AG09319 (cell line): ENCODE measurements at regions not wholly inside any gene's neighbourhood (a gene's known extent, or its start where the extent isn't known, plus 50 kb on each side); places are given as distances from the start of the nearest gene placed in this dataset.

Source experiments
- DNase-seq: peaks from one replicate; pipeline ENCODE4 v3.0.0-alpha.2; 2010; ENCODE audit warnings: low read depth; ENCODE audit errors: extremely low read depth
- TF ChIP-seq, protein P1 (sequence below): IDR thresholded peaks from 2 replicates; pipeline ENCODE4 v1.5.1; 2011; ENCODE audit warnings: low read depth, mild to moderate bottlenecking, inconsistent platforms, low read length, moderate library complexity

DNA sequence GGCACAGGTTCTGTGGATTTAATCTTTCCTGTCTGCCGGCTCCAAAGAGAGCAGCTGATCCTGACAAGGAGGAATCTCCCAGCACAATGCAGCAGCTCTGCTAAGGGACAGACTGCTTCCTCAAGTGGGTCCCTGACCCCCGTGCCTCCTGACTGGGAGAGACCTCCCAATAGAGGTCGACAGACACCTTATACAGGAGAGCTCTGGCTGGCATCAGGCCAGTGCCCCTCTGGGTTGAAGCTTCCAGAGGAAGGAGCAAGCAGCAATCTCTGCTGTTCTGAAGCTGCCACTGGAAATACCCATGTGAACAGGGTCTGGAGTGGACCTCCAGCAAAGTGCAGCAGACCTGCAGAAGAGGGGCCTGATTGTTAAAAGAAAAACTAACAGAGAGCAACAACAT is 630.2 kb upstream of the FTMT start:
- TF ChIP-seq, protein P1, sequence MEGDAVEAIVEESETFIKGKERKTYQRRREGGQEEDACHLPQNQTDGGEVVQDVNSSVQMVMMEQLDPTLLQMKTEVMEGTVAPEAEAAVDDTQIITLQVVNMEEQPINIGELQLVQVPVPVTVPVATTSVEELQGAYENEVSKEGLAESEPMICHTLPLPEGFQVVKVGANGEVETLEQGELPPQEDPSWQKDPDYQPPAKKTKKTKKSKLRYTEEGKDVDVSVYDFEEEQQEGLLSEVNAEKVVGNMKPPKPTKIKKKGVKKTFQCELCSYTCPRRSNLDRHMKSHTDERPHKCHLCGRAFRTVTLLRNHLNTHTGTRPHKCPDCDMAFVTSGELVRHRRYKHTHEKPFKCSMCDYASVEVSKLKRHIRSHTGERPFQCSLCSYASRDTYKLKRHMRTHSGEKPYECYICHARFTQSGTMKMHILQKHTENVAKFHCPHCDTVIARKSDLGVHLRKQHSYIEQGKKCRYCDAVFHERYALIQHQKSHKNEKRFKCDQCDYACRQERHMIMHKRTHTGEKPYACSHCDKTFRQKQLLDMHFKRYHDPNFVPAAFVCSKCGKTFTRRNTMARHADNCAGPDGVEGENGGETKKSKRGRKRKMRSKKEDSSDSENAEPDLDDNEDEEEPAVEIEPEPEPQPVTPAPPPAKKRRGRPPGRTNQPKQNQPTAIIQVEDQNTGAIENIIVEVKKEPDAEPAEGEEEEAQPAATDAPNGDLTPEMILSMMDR, result no peak
- DNase-seq, result no peak

DNA sequence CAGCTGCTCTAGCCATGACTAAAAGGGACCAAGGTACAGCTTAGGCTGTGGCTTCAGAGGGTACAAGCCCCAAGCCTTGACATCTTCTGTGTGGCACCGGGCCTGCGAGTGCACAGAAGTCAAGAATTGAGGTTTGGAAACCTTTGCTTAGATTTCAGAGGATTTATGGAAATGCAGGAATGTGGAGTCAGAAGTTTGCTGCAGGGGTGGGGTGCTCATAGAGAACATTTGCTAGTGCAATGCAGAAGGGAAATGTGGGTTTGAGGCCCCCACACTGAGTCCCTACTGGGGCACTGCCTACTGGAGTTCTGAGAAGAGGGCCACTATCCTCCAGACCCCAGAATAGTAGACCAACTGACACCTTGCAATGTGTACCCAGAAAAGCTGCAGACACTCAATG is 624.9 kb upstream of the FTMT start:
- TF ChIP-seq, protein P1, result no peak

DNA sequence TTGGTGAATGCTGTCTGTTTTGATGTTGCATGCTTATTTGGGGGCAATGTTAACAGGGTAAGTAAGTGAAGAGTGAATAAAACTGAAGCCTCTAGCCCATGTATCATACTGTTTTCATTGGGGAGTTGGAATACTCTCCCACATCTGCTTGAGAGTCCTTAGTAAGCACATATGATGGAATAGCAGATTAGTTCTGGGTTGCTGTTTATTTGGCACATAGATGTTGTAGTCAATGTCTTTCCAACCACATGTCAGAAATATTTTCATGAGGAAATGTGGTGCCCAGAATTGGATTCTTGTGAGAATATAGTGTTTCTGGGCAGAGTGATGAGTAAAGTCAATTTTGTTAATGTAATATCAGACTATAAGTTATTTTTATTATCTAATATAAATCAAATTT is 611.7 kb upstream of the FTMT start:
- TF ChIP-seq, protein P1, result no peak
- no peak for DNase-seq

More for the DNA sequence above, 624.9 kb upstream of the FTMT start:
- no peak for DNase-seq

DNA sequence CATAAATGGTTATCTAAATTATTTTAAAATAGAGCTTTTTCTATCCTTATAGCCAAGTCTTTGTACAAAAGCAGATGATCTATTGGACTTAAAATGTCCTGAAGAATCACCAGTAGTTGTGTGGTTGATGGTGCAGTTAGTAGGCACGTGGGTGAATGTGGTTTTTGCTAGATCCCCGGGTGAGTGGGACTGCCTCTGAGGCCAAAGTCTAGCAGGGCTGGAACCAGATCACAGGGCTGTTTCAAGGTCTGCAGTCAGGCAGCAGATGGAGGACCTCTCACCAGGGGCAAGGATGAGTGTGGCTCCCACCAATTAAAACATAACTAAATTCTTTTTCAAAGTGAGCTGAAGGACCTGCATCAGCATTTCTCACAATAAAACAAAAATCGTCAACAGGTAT is 604.7 kb upstream of the FTMT start:
- no peak for DNase-seq
- TF ChIP-seq, protein P1, result no peak

DNA sequence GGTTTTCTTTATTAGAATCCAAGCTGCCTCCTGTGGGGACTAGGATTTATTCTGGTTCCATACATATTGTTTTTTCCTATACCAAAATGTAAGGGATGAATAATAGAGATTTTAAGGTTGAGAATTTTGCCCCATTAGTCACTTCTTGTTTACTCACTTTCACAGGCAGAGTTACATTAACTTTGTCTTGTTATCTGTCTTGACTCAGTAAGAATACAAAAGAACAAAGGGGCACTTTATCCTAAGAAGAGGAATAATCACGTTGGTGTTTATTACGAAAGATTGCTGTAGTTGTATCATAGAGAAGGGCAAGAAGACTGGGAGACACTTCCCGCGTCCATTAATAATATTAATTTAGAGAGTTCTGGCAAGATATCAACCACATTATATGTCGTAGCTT is 599.7 kb upstream of the FTMT start:
- TF ChIP-seq, protein P1, result no peak
- no peak for DNase-seq

- DNase-seq, result no peak
- TF ChIP-seq, protein P1, result no peak
Measured at GRCh38 chr5:121257621-121258020, 594.1 kb upstream of the FTMT start.

DNA sequence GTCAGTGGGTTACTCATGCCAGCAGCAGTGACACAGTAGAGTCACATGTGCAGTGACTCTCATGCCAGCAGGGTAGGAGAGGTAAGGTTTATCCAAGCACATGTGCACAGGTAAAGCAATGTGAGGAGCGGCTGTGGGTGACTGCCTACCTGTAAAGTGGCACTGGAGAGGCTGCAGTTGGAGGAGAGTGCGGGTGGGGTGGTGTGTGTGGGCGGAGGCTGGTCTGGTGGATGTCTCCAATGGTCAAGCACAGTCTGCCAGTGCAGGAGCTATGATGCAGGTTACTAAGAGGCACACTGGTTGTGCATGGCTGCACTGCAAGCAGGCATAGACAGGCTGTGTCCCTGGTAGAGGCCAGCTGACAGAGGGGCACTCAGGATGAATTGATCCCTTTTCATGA is 588.2 kb upstream of the FTMT start:
- TF ChIP-seq, protein P1, result no peak
- no peak for DNase-seq
